Stimulated activated CD8-positive, alpha-beta memory T cell treated with anti-CD3 and anti-CD28 coated beads, Interleukin-15, amount 100 ng/mL, for 4 hours (primary cell): ENCODE measurements at regions not wholly inside any gene's neighbourhood (a gene's known extent, or its start where the extent isn't known, plus 50 kb on each side); places are given as distances from the start of the nearest gene placed in this dataset.

Experiments used
- DNase-seq, 2 donors: peaks; one replicate each; pipeline ENCODE4 v3.0.0-alpha.2; 2020; ENCODE audit warnings: low read depth in 2 of 2

GRCh38 chr10:130763071-130763470 is 548.5 kb downstream of the TCERG1L start:
- no peak for DNase-seq

- no peak for DNase-seq
These were observed 548.0 kb downstream of the TCERG1L start for GRCh38 chr10:130763491-130763890.

GRCh38 chr10:130764651-130765050 is 546.9 kb downstream of the TCERG1L start:
- no peak for DNase-seq

GRCh38 chr10:130766071-130766470 is 545.5 kb downstream of the TCERG1L start:
- no peak for DNase-seq

- no peak for DNase-seq
These were observed 544.3 kb downstream of the TCERG1L start for GRCh38 chr10:130767116-130767730.

GRCh38 chr10:130769146-130770017 is 542.1 kb downstream of the TCERG1L start:
- DNase-seq, result no peak

GRCh38 chr10:130770018-130770630 is 541.4 kb downstream of the TCERG1L start:
- DNase-seq, result no peak

- DNase-seq, result no peak
These were observed 540.0 kb downstream of the TCERG1L start for GRCh38 chr10:130771491-130771946.

GRCh38 chr10:130772056-130772455 is 539.5 kb downstream of the TCERG1L start:
- DNase-seq, result no peak

- no peak for DNase-seq
These were observed 538.8 kb downstream of the TCERG1L start for GRCh38 chr10:130772676-130773075.

- DNase-seq, result no peak
These were observed 537.6 kb downstream of the TCERG1L start for GRCh38 chr10:130773941-130774340.

- DNase-seq, result no peak
These were observed 536.6 kb downstream of the TCERG1L start for GRCh38 chr10:130774871-130775270.

- no peak for DNase-seq
These were observed 536.2 kb downstream of the TCERG1L start for GRCh38 chr10:130775311-130775710.

GRCh38 chr10:130776724-130777123 is 534.8 kb downstream of the TCERG1L start:
- no peak for DNase-seq

GRCh38 chr10:130777507-130778165 is 533.9 kb downstream of the TCERG1L start:
- DNase-seq, result no peak

GRCh38 chr10:130778166-130778545 is 533.4 kb downstream of the TCERG1L start:
- no peak for DNase-seq

GRCh38 chr10:130780763-130781162 is 530.8 kb downstream of the TCERG1L start:
- DNase-seq, result no peak

- DNase-seq, result no peak
These were observed 530.3 kb downstream of the TCERG1L start for GRCh38 chr10:130781206-130781605.

GRCh38 chr10:130781623-130782022 is 529.9 kb downstream of the TCERG1L start:
- DNase-seq, result no peak

- DNase-seq, result no peak
These were observed 529.1 kb downstream of the TCERG1L start for GRCh38 chr10:130782467-130782866.

GRCh38 chr10:130784326-130784725 is 527.2 kb downstream of the TCERG1L start:
- no peak for DNase-seq

GRCh38 chr10:130786365-130786966 is 525.1 kb downstream of the TCERG1L start:
- DNase-seq, result no peak
